Gastrocnemius medialis (tissue), 4 donors: ENCODE measurements at regions not wholly inside any gene's neighbourhood (a gene's known extent, or its start where the extent isn't known, plus 50 kb on each side); places are given as distances from the start of the nearest gene placed in this dataset.

Experiments
- ATAC-seq, 2 donors: fragments of 150-250 bp; one replicate each; pipeline ENCODE4 v1.9.1; 2016
- DNase-seq, 2 donors: peaks; one replicate each; pipeline ENCODE4 v3.0.0-alpha.2; 2019
- H3K27ac ChIP-seq, 4 donors: fragments of 200-600 bp; sonication (generic); 1 replicate in 1 of 4; 2 replicates in 3 of 4; pipeline ENCODE4 v1.5.1; 2016 to 2018; ENCODE audit warnings: mild to moderate bottlenecking in 2 of 4, moderate library complexity in 1 of 4
- H3K27me3 ChIP-seq, 3 donors: fragments of 200-600 bp; sonication (generic) in 2 of 3; 1 replicate in 1 of 3; 2 replicates in 2 of 3; pipeline versions ENCODE4 v1.5.1 to v1.6.0; 2016 to 2019; ENCODE audit warnings: mild to moderate bottlenecking in 1 of 3, moderate library complexity in 1 of 3
- H3K36me3 ChIP-seq, 2 donors: fragments of 200-600 bp; sonication (generic) in 1 of 2; one replicate each; pipeline ENCODE4 v1.5.1; 2017 to 2018
- H3K4me1 ChIP-seq, 2 donors: fragments of 200-600 bp; sonication (generic) in 1 of 2; one replicate each; pipeline ENCODE4 v1.5.1; 2016 to 2017; ENCODE audit warnings: mild to moderate bottlenecking in 2 of 2
- H3K4me3 ChIP-seq, 4 donors: fragments of 200-600 bp; sonication (generic) in 3 of 4; 1 replicate in 1 of 4; 2 replicates in 3 of 4; pipeline ENCODE4 v1.5.1; 2016 to 2019; ENCODE audit warnings: mild to moderate bottlenecking in 2 of 4
- H3K9me3 ChIP-seq, 3 donors: fragments of 200-600 bp; sonication (generic) in 2 of 3; 1 replicate in 1 of 3; 2 replicates in 2 of 3; pipeline ENCODE4 v1.5.1; 2016 to 2019
- CTCF ChIP-seq, 5 experiments: fragments of 450-650 bp in 3 of 5; fragments of 200-600 bp in 2 of 5; sonication (generic) in 2 of 5; IDR thresholded peaks in 4 of 5; conservative IDR thresholded peaks in 1 of 5; 1 replicate in 4 of 5; 2 replicates in 1 of 5; pipeline ENCODE4 v1.5.1; 2016 to 2019; ENCODE audit warnings: antibody characterized with exemption in 5 of 5, mild to moderate bottlenecking in 3 of 5, moderate library complexity in 3 of 5
- POLR2A ChIP-seq, 2 donors: fragments of 450-650 bp; IDR thresholded peaks; one replicate each; pipeline ENCODE4 v1.6.1; 2017; ENCODE audit warnings: antibody characterized with exemption in 2 of 2, mild to moderate bottlenecking in 2 of 2, moderate library complexity in 2 of 2
- in situ Hi-C, 4 donors: fragments of 200-750 bp; cut with MboI; loops; one replicate each; pipeline versions ENCODE4 v1.15.0 to v1.8.0; 2017; ENCODE audit warnings: low sequenced_read_pairs in 4 of 4
- intact Hi-C: fragments of 100-400 bp; cut with DNase I; formaldehyde crosslinking; loops from one replicate; pipeline ENCODE4 v1.15.1; 2023; ENCODE audit warnings: low total_unique reads

- Histone ChIP-seq H3K27me3 (no peaks in the 10 kb centered on the region), H3K9me3 (no peaks in the 10 kb centered on the region), H3K4me3 (no peak overlapping the region), H3K27ac (no peak overlapping the region), H3K36me3 (no peaks in the 10 kb centered on the region), H3K4me1 (no peaks in the 10 kb centered on the region)
- TF ChIP-seq CTCF (IDR thresholded peaks at IDR 0.05 in 4 of 5, conservative IDR thresholded peaks at IDR 0.05 in 1 of 5) (no peak), POLR2A (IDR thresholded peaks at IDR 0.05) (no peak)
- DNase-seq (no peak), ATAC-seq (no peak)
- intact Hi-C loops (no loop called here), in situ Hi-C loops (no loop called here)
These were observed 114.6 kb upstream of the GRID2 start for GRCh38 chr4:92189146-92189545.

- intact Hi-C loops (no loop called here), in situ Hi-C loops (no loop called here)
- H3K27ac ChIP-seq: no peak overlapping the region
- H3K36me3 ChIP-seq: no peaks in the 10 kb centered on the region
- no peaks in the 10 kb centered on the region for H3K27me3 ChIP-seq
- H3K9me3 ChIP-seq: no peaks in the 10 kb centered on the region
- H3K4me3 ChIP-seq: no peak overlapping the region
- TF ChIP-seq POLR2A (IDR thresholded peaks at IDR 0.05) (no peak), CTCF (IDR thresholded peaks at IDR 0.05 in 4 of 5, conservative IDR thresholded peaks at IDR 0.05 in 1 of 5) (no peak)
- DNase-seq: no peak
- no peaks in the 10 kb centered on the region for H3K4me1 ChIP-seq
- no peak for ATAC-seq
These were observed 105.1 kb upstream of the GRID2 start for GRCh38 chr4:92198711-92199110.

- Histone ChIP-seq H3K4me1 (no peaks in the 10 kb centered on the region), H3K4me3 (no peak overlapping the region), H3K36me3 (no peaks in the 10 kb centered on the region), H3K27ac (no peak overlapping the region), H3K9me3 (no peaks in the 10 kb centered on the region), H3K27me3 (no peaks in the 10 kb centered on the region)
- in situ Hi-C loops: no loop called here
- TF ChIP-seq POLR2A (IDR thresholded peaks at IDR 0.05) (no peak), CTCF (IDR thresholded peaks at IDR 0.05 in 4 of 5, conservative IDR thresholded peaks at IDR 0.05 in 1 of 5) (no peak)
- no peak for DNase-seq
- ATAC-seq: no peak
- intact Hi-C loops: no loop called here
These were observed 104.6 kb upstream of the GRID2 start for GRCh38 chr4:92199135-92199534.

GRCh38 chr4:92210906-92211305 lies 92.9 kb upstream of the GRID2 start:
- no peak for ATAC-seq
- in situ Hi-C loops: no loop called here
- DNase-seq: no peak

More at GRCh38 chr4:92210906-92211305, 92.9 kb upstream of the GRID2 start:
- no peaks in the 10 kb centered on the region for H3K27me3 ChIP-seq
- intact Hi-C loops: no loop called here
- TF ChIP-seq POLR2A (IDR thresholded peaks at IDR 0.05) (no peak), CTCF (IDR thresholded peaks at IDR 0.05 in 4 of 5, conservative IDR thresholded peaks at IDR 0.05 in 1 of 5) (no peak)
- no peaks in the 10 kb centered on the region for H3K36me3 ChIP-seq
- H3K27ac ChIP-seq: no peak overlapping the region
- no peaks in the 10 kb centered on the region for H3K4me1 ChIP-seq
- no peaks in the 10 kb centered on the region for H3K9me3 ChIP-seq
- no peak overlapping the region for H3K4me3 ChIP-seq
